ENCODE measurements at regions not wholly inside any gene's neighbourhood (a gene's known extent, or its start where the extent isn't known, plus 50 kb on each side); places are given as distances from the start of the nearest gene placed in this dataset.

GRCh38 chr20:12911372-12911771, 97.4 kb upstream of the SPTLC3 start:
- Histone ChIP-seq H3K4me2 (ENCODE audit: low read length) (no peak overlapping the region), H3K9me3 (ENCODE audit: insufficient read depth, low read depth, low read length) (no peaks in the 10 kb centered on the region), H3K4me1 (ENCODE audit: insufficient read depth, low read length) (no peaks in the 10 kb centered on the region), H3K27me3 (ENCODE audit: insufficient read depth, low read length) (no peaks in the 10 kb centered on the region), H3K4me3 (ENCODE audit: insufficient read depth, low read depth, low read length) (no peak overlapping the region), H4K20me1 (ENCODE audit: insufficient read depth, low read length) (no peaks in the 10 kb centered on the region), H3K36me3 (ENCODE audit: insufficient read depth, low read length) (no peaks in the 10 kb centered on the region), H3K27ac (ENCODE audit: low read depth, low read length) (no peak overlapping the region), H3K9ac (ENCODE audit: low read length) (no peak overlapping the region), H2AFZ (ENCODE audit: low read depth, low read length) (no peak overlapping the region), H3K79me2 (ENCODE audit: insufficient read depth, low read length) (no peaks in the 10 kb centered on the region)
- FAIRE-seq = no peak
- H3K9me3 Mint-ChIP-seq (ENCODE audit: unreplicated experiment) = no peaks in the 10 kb centered on the region
- no peak overlapping the region for H3K27ac Mint-ChIP-seq (ENCODE audit: unreplicated experiment)
- TF ChIP-seq CTCF (IDR thresholded peaks at IDR 0.05; ENCODE audit: insufficient read depth, low read depth, low read length) (no peak), EZH2 (IDR thresholded peaks at IDR 0.05; ENCODE audit: insufficient read depth, low read length) (no peak)
- no peaks in the 10 kb centered on the region for H3K36me3 Mint-ChIP-seq (ENCODE audit: low read depth, unreplicated experiment)
- H3K4me1 Mint-ChIP-seq (ENCODE audit: low read depth, unreplicated experiment) = peaks cover 4% of the 10 kb centered on the region
- no peak for DNase-seq (ENCODE audit: low read depth)
- H3K4me3 Mint-ChIP-seq (ENCODE audit: unreplicated experiment) = no peak overlapping the region
- H3K27me3 Mint-ChIP-seq (ENCODE audit: low read depth, unreplicated experiment) = no peaks in the 10 kb centered on the region

DNA sequence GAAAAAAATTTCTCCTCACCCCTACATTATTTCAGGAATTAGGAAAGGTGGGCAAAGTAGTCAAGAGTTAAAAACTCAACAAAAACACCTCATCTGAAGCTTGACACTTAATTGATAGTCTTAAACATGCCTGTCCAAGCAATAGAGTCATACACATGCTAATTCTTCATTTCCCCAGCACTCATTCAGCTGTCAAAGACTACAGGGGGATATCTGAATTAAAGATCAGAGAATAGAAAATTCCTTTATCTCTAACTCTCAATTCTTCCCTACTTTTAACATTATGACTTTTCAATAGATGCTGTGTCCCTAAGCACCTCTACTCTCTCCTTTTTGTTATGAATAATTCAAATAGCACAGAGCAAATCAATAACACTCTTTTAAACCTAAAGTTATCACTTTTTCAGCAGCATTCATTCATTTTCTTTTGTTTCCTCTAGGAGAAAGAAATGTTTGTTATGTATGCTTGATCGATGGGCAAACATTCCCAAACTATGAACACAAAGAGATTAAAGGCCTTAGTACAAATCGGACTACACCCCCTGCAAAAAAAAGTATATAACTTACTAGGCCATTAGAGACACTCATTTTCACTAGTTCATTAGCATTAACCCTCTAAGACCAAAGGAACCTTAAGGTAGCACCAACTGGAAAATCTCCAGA, 94.9 kb upstream of the SPTLC3 start:
- Histone ChIP-seq H2AFZ (ENCODE audit: low read depth, low read length) (no peak overlapping the region), H3K9me3 (ENCODE audit: insufficient read depth, low read depth, low read length) (no peaks in the 10 kb centered on the region), H3K9ac (ENCODE audit: low read length) (no peak overlapping the region), H3K4me2 (ENCODE audit: low read length) (no peak overlapping the region), H3K4me3 (ENCODE audit: insufficient read depth, low read depth, low read length) (no peak overlapping the region), H3K79me2 (ENCODE audit: insufficient read depth, low read length) (no peaks in the 10 kb centered on the region), H3K36me3 (ENCODE audit: insufficient read depth, low read length) (no peaks in the 10 kb centered on the region), H3K27ac (ENCODE audit: low read depth, low read length) (no peak overlapping the region), H3K4me1 (ENCODE audit: insufficient read depth, low read length) (no peaks in the 10 kb centered on the region), H4K20me1 (ENCODE audit: insufficient read depth, low read length) (no peaks in the 10 kb centered on the region), H3K27me3 (ENCODE audit: insufficient read depth, low read length) (no peaks in the 10 kb centered on the region)
- DNase-seq (ENCODE audit: low read depth) = no peak
- Mint-ChIP-seq H3K4me3 (ENCODE audit: unreplicated experiment) (no peak overlapping the region), H3K9me3 (ENCODE audit: unreplicated experiment) (no peaks in the 10 kb centered on the region), H3K4me1 (ENCODE audit: low read depth, unreplicated experiment) (peaks cover 9% of the 10 kb centered on the region), H3K27ac (ENCODE audit: unreplicated experiment) (no peak overlapping the region), H3K36me3 (ENCODE audit: low read depth, unreplicated experiment) (no peaks in the 10 kb centered on the region), H3K27me3 (ENCODE audit: low read depth, unreplicated experiment) (no peaks in the 10 kb centered on the region)
- TF ChIP-seq EZH2 (IDR thresholded peaks at IDR 0.05; ENCODE audit: insufficient read depth, low read length) (no peak), CTCF (IDR thresholded peaks at IDR 0.05; ENCODE audit: insufficient read depth, low read depth, low read length) (no peak)
- no peak for FAIRE-seq

DNA sequence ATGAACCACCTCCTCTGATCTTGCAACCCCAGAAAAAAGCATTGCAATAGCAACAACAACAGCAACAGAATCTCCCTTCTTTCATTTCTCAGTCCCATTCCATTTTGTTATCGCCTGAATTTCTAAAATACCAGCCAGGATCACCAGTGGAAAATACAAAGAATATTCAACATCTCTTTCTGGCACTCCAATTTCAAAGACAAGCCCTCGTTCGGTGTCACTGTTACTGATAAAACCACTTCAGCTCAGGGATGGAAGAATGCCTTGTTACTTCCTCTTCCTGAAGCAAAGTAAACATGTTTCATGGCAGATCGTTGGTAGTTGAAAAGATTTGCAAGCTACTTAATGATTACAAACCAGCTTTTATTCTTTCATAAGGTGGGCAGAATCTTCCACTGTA, 94.0 kb upstream of the SPTLC3 start:
- Histone ChIP-seq H3K36me3 (ENCODE audit: insufficient read depth, low read length) (no peaks in the 10 kb centered on the region), H3K9ac (ENCODE audit: low read length) (no peak overlapping the region), H3K9me3 (ENCODE audit: insufficient read depth, low read depth, low read length) (no peaks in the 10 kb centered on the region), H3K79me2 (ENCODE audit: insufficient read depth, low read length) (no peaks in the 10 kb centered on the region), H3K4me3 (ENCODE audit: insufficient read depth, low read depth, low read length) (no peak overlapping the region), H3K27ac (ENCODE audit: low read depth, low read length) (no peak overlapping the region), H3K27me3 (ENCODE audit: insufficient read depth, low read length) (no peaks in the 10 kb centered on the region), H3K4me1 (ENCODE audit: insufficient read depth, low read length) (no peaks in the 10 kb centered on the region), H2AFZ (ENCODE audit: low read depth, low read length) (no peak overlapping the region), H3K4me2 (ENCODE audit: low read length) (no peak overlapping the region), H4K20me1 (ENCODE audit: insufficient read depth, low read length) (no peaks in the 10 kb centered on the region)
- H3K9me3 Mint-ChIP-seq (ENCODE audit: unreplicated experiment) = no peaks in the 10 kb centered on the region
- no peaks in the 10 kb centered on the region for H3K36me3 Mint-ChIP-seq (ENCODE audit: low read depth, unreplicated experiment)
- H3K27me3 Mint-ChIP-seq (ENCODE audit: low read depth, unreplicated experiment) = no peaks in the 10 kb centered on the region
- H3K4me1 Mint-ChIP-seq (ENCODE audit: low read depth, unreplicated experiment) = peaks cover 9% of the 10 kb centered on the region
- FAIRE-seq = no peak
- H3K4me3 Mint-ChIP-seq (ENCODE audit: unreplicated experiment) = no peak overlapping the region
- no peak overlapping the region for H3K27ac Mint-ChIP-seq (ENCODE audit: unreplicated experiment)
- TF ChIP-seq EZH2 (IDR thresholded peaks at IDR 0.05; ENCODE audit: insufficient read depth, low read length) (no peak), CTCF (IDR thresholded peaks at IDR 0.05; ENCODE audit: insufficient read depth, low read depth, low read length) (no peak)
- no peak for DNase-seq (ENCODE audit: low read depth)
